H9 (cell line): ENCODE measurements at regions not wholly inside any gene's neighbourhood (a gene's known extent, or its start where the extent isn't known, plus 50 kb on each side); places are given as distances from the start of the nearest gene placed in this dataset.

Experiments used
- DNase-seq: peaks from one replicate; pipeline ENCODE4 v3.0.0-alpha.2; 2017
- H2AFZ ChIP-seq: one replicate; pipeline ENCODE4 v1.6.1; 2013; ENCODE audit warnings: mild to moderate bottlenecking, low read length, control low read depth, moderate library complexity
- H2AK5ac ChIP-seq: 2 replicates; pipeline ENCODE4 v1.6.1; 2013; ENCODE audit warnings: low read length, control low read depth, mixed read lengths; ENCODE audit not compliant: insufficient read length
- H2BK120ac ChIP-seq: one replicate; pipeline ENCODE4 v1.6.1; 2013; ENCODE audit warnings: low read depth, mild to moderate bottlenecking, low read length, control low read depth, inconsistent platforms; ENCODE audit not compliant: poor library complexity, severe bottlenecking
- H2BK12ac ChIP-seq: 2 replicates; pipeline ENCODE4 v1.6.1; 2013; ENCODE audit warnings: low read length, control low read depth, mixed read lengths, low read depth; ENCODE audit not compliant: insufficient read length
- H2BK15ac ChIP-seq: 2 replicates; pipeline ENCODE4 v1.6.1; 2013; ENCODE audit warnings: low read depth, low read length, control low read depth
- H2BK20ac ChIP-seq: one replicate; pipeline ENCODE4 v1.6.1; 2013; ENCODE audit warnings: low read depth, mild to moderate bottlenecking, low read length, control low read depth, inconsistent platforms; ENCODE audit not compliant: poor library complexity, severe bottlenecking
- H2BK5ac ChIP-seq: 2 replicates; pipeline ENCODE4 v1.6.1; 2013; ENCODE audit warnings: low read length, control low read depth, mixed read lengths; ENCODE audit not compliant: insufficient read length
- H3K14ac ChIP-seq: 2 replicates; pipeline ENCODE4 v1.6.1; 2013; ENCODE audit warnings: low read length, control low read depth; ENCODE audit not compliant: insufficient read depth
- H3K18ac ChIP-seq: 2 replicates; pipeline ENCODE4 v1.6.1; 2013; ENCODE audit warnings: low read depth, mild to moderate bottlenecking, mixed read lengths, low read length, control low read depth; ENCODE audit not compliant: insufficient read length
- H3K23ac ChIP-seq: 2 replicates; pipeline ENCODE4 v1.6.1; 2013; ENCODE audit warnings: low read length, control low read depth, mixed read lengths, low read depth; ENCODE audit not compliant: insufficient read length
- H3K23me2 ChIP-seq: 2 replicates; pipeline ENCODE4 v1.6.1; 2013; ENCODE audit warnings: low read depth, mild to moderate bottlenecking, mixed read lengths, low read length, control low read depth; ENCODE audit not compliant: insufficient read length, poor library complexity, severe bottlenecking
- H3K27ac ChIP-seq: 2 replicates; pipeline ENCODE4 v1.5.1; 2013; ENCODE audit warnings: low read length, control low read depth, mixed read lengths, low read depth; ENCODE audit not compliant: insufficient read length
- H3K27me3 ChIP-seq: 2 replicates; pipeline ENCODE4 v1.6.1; 2013; ENCODE audit warnings: low read length, control low read depth, inconsistent platforms; ENCODE audit not compliant: insufficient read depth
- H3K4ac ChIP-seq: 2 replicates; pipeline ENCODE4 v1.6.1; 2013; ENCODE audit warnings: low read depth, mild to moderate bottlenecking, control low read depth, inconsistent platforms, low read length, moderate library complexity
- H3K4me1 ChIP-seq: 2 replicates; pipeline ENCODE4 v1.6.1; 2013; ENCODE audit warnings: low read length, control low read depth, inconsistent platforms; ENCODE audit not compliant: insufficient read depth
- H3K4me2 ChIP-seq: 2 replicates; pipeline ENCODE4 v1.6.1; 2013; ENCODE audit warnings: low read length, control low read depth, mixed read lengths; ENCODE audit not compliant: insufficient read length, insufficient read depth
- H3K56ac ChIP-seq: 2 replicates; pipeline ENCODE4 v1.6.1; 2013; ENCODE audit warnings: low read depth, mild to moderate bottlenecking, mixed read lengths, low read length, control low read depth; ENCODE audit not compliant: insufficient read length
- H3K79me1 ChIP-seq: 2 replicates; pipeline ENCODE4 v1.6.1; 2013; ENCODE audit warnings: low read depth, mild to moderate bottlenecking, moderate library complexity, low read length, control low read depth, inconsistent platforms; ENCODE audit not compliant: insufficient read depth, poor library complexity, severe bottlenecking
- H3K79me2 ChIP-seq: 2 replicates; pipeline ENCODE4 v1.6.1; 2013; ENCODE audit warnings: low read length, control low read depth, inconsistent platforms; ENCODE audit not compliant: insufficient read depth
- H3K9ac ChIP-seq: 2 replicates; pipeline ENCODE4 v1.6.1; 2013; ENCODE audit warnings: low read length, control low read depth, mixed read lengths; ENCODE audit not compliant: insufficient read length; ENCODE audit errors: extremely low read depth
- H3K9me3 ChIP-seq: one replicate; pipeline ENCODE4 v1.6.1; 2013; ENCODE audit warnings: low read depth, low read length, inconsistent platforms; ENCODE audit not compliant: control insufficient read depth
- H3T11ph ChIP-seq: one replicate; pipeline ENCODE4 v1.6.1; 2013; ENCODE audit warnings: mild to moderate bottlenecking, low read length, control low read depth, inconsistent platforms
- H4K20me1 ChIP-seq: one replicate; pipeline ENCODE4 v1.6.1; 2013; ENCODE audit not compliant: control insufficient read depth, insufficient read length, insufficient read depth
- H4K5ac ChIP-seq: 2 replicates; pipeline ENCODE4 v1.6.1; 2013; ENCODE audit warnings: low read depth, mild to moderate bottlenecking, mixed read lengths, low read length, control low read depth; ENCODE audit not compliant: insufficient read length
- H4K8ac ChIP-seq: replicated peaks from 2 replicates; pipeline ENCODE4 v1.6.1; 2013; ENCODE audit warnings: low read length, control low read depth, mixed read lengths, low read depth; ENCODE audit not compliant: insufficient read length
- H4K91ac ChIP-seq: 2 replicates; pipeline ENCODE4 v1.6.1; 2013; ENCODE audit warnings: low read depth, mild to moderate bottlenecking, moderate library complexity, mixed read lengths, low read length, control low read depth; ENCODE audit not compliant: insufficient read length
- H3K27ac Mint-ChIP-seq, 3 experiments: 2 replicates in 2 of 3; 3 replicates in 1 of 3; pipeline ENCODE4 v1.8.0; 2020 to 2021; ENCODE audit warnings: mixed read lengths in 3 of 3, mild to moderate bottlenecking in 1 of 3, moderate library complexity in 1 of 3
- H3K27me3 Mint-ChIP-seq: 2 replicates; pipeline ENCODE4 v1.8.0; 2021; ENCODE audit warnings: low read depth, mild to moderate bottlenecking, moderate library complexity, mixed read lengths
- H3K36me3 Mint-ChIP-seq, 3 experiments: 2 replicates in 2 of 3; 3 replicates in 1 of 3; pipeline ENCODE4 v1.8.0; 2020 to 2021; ENCODE audit warnings: low read depth in 3 of 3, mixed read lengths in 3 of 3; ENCODE audit not compliant: insufficient read depth in 1 of 3
- H3K4me1 Mint-ChIP-seq, 2 experiments: 2 replicates each; pipeline ENCODE4 v1.8.0; 2020; ENCODE audit warnings: mixed read lengths in 2 of 2
- H3K4me3 Mint-ChIP-seq, 2 experiments: 2 replicates in 1 of 2; 3 replicates in 1 of 2; pipeline ENCODE4 v1.8.0; 2020 to 2021; ENCODE audit warnings: mild to moderate bottlenecking in 2 of 2, mixed read lengths in 2 of 2, moderate library complexity in 1 of 2
- H3K9me3 Mint-ChIP-seq, 2 experiments: 2 replicates in 1 of 2; 3 replicates in 1 of 2; pipeline ENCODE4 v1.8.0; 2020; ENCODE audit warnings: mild to moderate bottlenecking in 2 of 2, mixed read lengths in 2 of 2, moderate library complexity in 1 of 2
- WGBS: extraction: QIAGEN DNeasy Blood & Tissue Kit; methylation state at CpG from one replicate; pipeline ENCODE4 v1.1.7; 2013; ENCODE audit warnings: missing lambda C conversion rate, low lambda C conversion rate, mixed read lengths; ENCODE audit not compliant: insufficient read length; ENCODE audit errors: extremely low coverage; 5-methylcytosine and 5-hydroxymethylcytosine counted together
- TF ChIP-seq, protein P1 (sequence below): fragments of 200-600 bp; sonication (generic); conservative IDR thresholded peaks from 3 replicates; pipeline ENCODE4 v1.8.0; 2021; ENCODE audit warnings: antibody characterized with exemption, mild to moderate bottlenecking

- Histone ChIP-seq H3K79me1 (no peaks in the 10 kb centered on the region), H3K27ac (no peak overlapping the region), H3K4me1 (0 out of 2 replicates have a peak, but pooled peaks cover 2% of the 10 kb centered on the region), H4K20me1 (peaks cover 3% of the 10 kb centered on the region), H2AK5ac (no peak overlapping the region), H4K91ac (no peak overlapping the region), H3K23me2 (no peaks in the 10 kb centered on the region), H3T11ph (no peak overlapping the region), H3K4me2 (no peak overlapping the region), H3K18ac (no peak overlapping the region), H4K8ac (no peak overlapping the region), H3K14ac (no peak overlapping the region), H3K4ac (no peak overlapping the region), H3K27me3 (no peaks in the 10 kb centered on the region), H2BK5ac (no peak overlapping the region), H3K9me3 (no peaks in the 10 kb centered on the region), H2AFZ (no peak overlapping the region), H2BK120ac (no peak overlapping the region), H2BK20ac (no peak overlapping the region), H2BK15ac (no peak overlapping the region), H3K79me2 (no peaks in the 10 kb centered on the region), H2BK12ac (no peak overlapping the region), H3K9ac (no peak overlapping the region), H3K23ac (no peak overlapping the region), H4K5ac (no peak overlapping the region), H3K56ac (no peak overlapping the region)
- peaks cover 12 to 21% of the 10 kb centered on the region in 2 experiments for H3K9me3 Mint-ChIP-seq
- no peaks in the 10 kb centered on the region; a peak in 1 of 7 replicates for H3K36me3 Mint-ChIP-seq
- H3K4me1 Mint-ChIP-seq, result peaks cover 6 to 10% of the 10 kb centered on the region in 2 experiments; a peak in 3 of 4 replicates
- no peak overlapping the region for H3K4me3 Mint-ChIP-seq
- peaks cover 3% of the 10 kb centered on the region; the same call in 1 of the 2 replicates for H3K27me3 Mint-ChIP-seq
- no peak overlapping the region for H3K27ac Mint-ChIP-seq
- TF ChIP-seq, protein P1, sequence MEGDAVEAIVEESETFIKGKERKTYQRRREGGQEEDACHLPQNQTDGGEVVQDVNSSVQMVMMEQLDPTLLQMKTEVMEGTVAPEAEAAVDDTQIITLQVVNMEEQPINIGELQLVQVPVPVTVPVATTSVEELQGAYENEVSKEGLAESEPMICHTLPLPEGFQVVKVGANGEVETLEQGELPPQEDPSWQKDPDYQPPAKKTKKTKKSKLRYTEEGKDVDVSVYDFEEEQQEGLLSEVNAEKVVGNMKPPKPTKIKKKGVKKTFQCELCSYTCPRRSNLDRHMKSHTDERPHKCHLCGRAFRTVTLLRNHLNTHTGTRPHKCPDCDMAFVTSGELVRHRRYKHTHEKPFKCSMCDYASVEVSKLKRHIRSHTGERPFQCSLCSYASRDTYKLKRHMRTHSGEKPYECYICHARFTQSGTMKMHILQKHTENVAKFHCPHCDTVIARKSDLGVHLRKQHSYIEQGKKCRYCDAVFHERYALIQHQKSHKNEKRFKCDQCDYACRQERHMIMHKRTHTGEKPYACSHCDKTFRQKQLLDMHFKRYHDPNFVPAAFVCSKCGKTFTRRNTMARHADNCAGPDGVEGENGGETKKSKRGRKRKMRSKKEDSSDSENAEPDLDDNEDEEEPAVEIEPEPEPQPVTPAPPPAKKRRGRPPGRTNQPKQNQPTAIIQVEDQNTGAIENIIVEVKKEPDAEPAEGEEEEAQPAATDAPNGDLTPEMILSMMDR, result no peak
- DNase-seq, result no peak
- WGBS, result no CpG with 5 or more reads among the region's 3 CpGs
These were observed 102.0 kb upstream of the YWHAQ start for GRCh38 chr2:9732824-9733223.
